IMR-90 (cell line): ENCODE measurements at regions not wholly inside any gene's neighbourhood (a gene's known extent, or its start where the extent isn't known, plus 50 kb on each side); places are given as distances from the start of the nearest gene placed in this dataset.

ENCODE experiments used
- ATAC-seq: fragments of 200-7000 bp; cut with Tn5 transposase; 2 replicates; pipeline ENCODE4 v1.9.1; 2020; ENCODE audit warnings: low read depth, mild to moderate bottlenecking, moderate library complexity
- BruUV-seq: library from RNA; stranded (reverse); fragments of 400-500 nt; replicated peaks from 2 replicates; lab custom pipeline; 2021; lab: Mats Ljungman, UMichigan
- CTCF ChIA-PET: fragments of 300-600 bp; formaldehyde crosslinking; extraction: SDS; loops from one replicate; lab custom pipeline; 2021; ENCODE audit warnings: antibody characterized with exemption; lab: Yijun Ruan, JAX
- POLR2A ChIA-PET: fragments of 300-600 bp; sonication (Branson Sonifier 250); formaldehyde crosslinking; loops from one replicate; lab custom pipeline; 2022; ENCODE audit warnings: antibody characterized with exemption; ENCODE audit not compliant: unreplicated experiment; lab: Charles Lee
- DNase-seq: peaks from one replicate; pipeline ENCODE4 v3.0.0; 2013
- H2AFZ ChIP-seq: replicated peaks from 2 replicates; pipeline ENCODE3; 2013; ENCODE audit warnings: low read length, mild to moderate bottlenecking; ENCODE audit not compliant: poor library complexity
- H2AK5ac ChIP-seq: 2 replicates; pipeline ENCODE4 v1.6.1; 2013; ENCODE audit warnings: low read depth, low read length, inconsistent platforms
- H2AK9ac ChIP-seq: replicated peaks from 2 replicates; pipeline ENCODE3; 2013; ENCODE audit warnings: mild to moderate bottlenecking, low read depth, low read length, moderate library complexity; ENCODE audit not compliant: poor library complexity
- H2BK120ac ChIP-seq: 2 replicates; pipeline ENCODE4 v1.6.1; 2013; ENCODE audit warnings: low read depth, low read length, inconsistent platforms
- H2BK15ac ChIP-seq: 3 replicates; pipeline ENCODE4 v1.6.1; 2013; ENCODE audit warnings: low read depth, low read length, inconsistent platforms
- H2BK20ac ChIP-seq: 2 replicates; pipeline ENCODE4 v1.6.1; 2013; ENCODE audit warnings: low read depth, mild to moderate bottlenecking, inconsistent platforms, low read length, moderate library complexity
- H2BK5ac ChIP-seq: 2 replicates; pipeline ENCODE4 v1.6.1; 2013; ENCODE audit warnings: mild to moderate bottlenecking, low read depth, low read length, inconsistent platforms; ENCODE audit not compliant: poor library complexity, severe bottlenecking
- H3K14ac ChIP-seq: replicated peaks from 2 replicates; pipeline ENCODE4 v1.6.1; 2013; ENCODE audit warnings: low read depth, low read length, inconsistent platforms
- H3K18ac ChIP-seq: 2 replicates; pipeline ENCODE4 v1.6.1; 2013; ENCODE audit warnings: low read depth, low read length, control low read depth
- H3K23ac ChIP-seq: 2 replicates; pipeline ENCODE4 v1.6.1; 2013; ENCODE audit warnings: low read depth, low read length, inconsistent platforms
- H3K27ac ChIP-seq: 2 replicates; pipeline ENCODE4 v1.5.1; 2013; ENCODE audit warnings: mild to moderate bottlenecking, control low read depth, low read length; ENCODE audit not compliant: insufficient read depth
- H3K27me3 ChIP-seq: 2 replicates; pipeline ENCODE4 v1.6.1; 2013; ENCODE audit warnings: low read length; ENCODE audit not compliant: control insufficient read depth, insufficient read depth
- H3K36me3 ChIP-seq: 2 replicates; pipeline ENCODE4 v1.6.1; 2013; ENCODE audit warnings: low read length, mixed read lengths; ENCODE audit not compliant: control insufficient read depth, insufficient read depth
- H3K4ac ChIP-seq: 2 replicates; pipeline ENCODE4 v1.6.1; 2013; ENCODE audit warnings: low read depth, low read length, inconsistent platforms
- H3K4me1 ChIP-seq: 2 replicates; pipeline ENCODE4 v1.6.1; 2013; ENCODE audit warnings: low read length, mixed read lengths; ENCODE audit not compliant: control insufficient read depth, insufficient read depth
- H3K4me2 ChIP-seq: 2 replicates; pipeline ENCODE4 v1.6.1; 2013; ENCODE audit warnings: low read depth, mild to moderate bottlenecking, control low read depth, low read length, moderate library complexity
- H3K4me3 ChIP-seq: 2 replicates; pipeline ENCODE4 v1.5.1; 2013; ENCODE audit warnings: low read depth, mild to moderate bottlenecking, control low read depth, low read length, moderate library complexity; ENCODE audit not compliant: insufficient read depth
- H3K56ac ChIP-seq: 2 replicates; pipeline ENCODE4 v1.6.1; 2013; ENCODE audit warnings: low read length, inconsistent platforms; ENCODE audit not compliant: insufficient read depth; ENCODE audit errors: extremely low read depth
- H3K79me1 ChIP-seq, 2 experiments: 2 replicates each; pipeline ENCODE4 v1.6.1; 2013; ENCODE audit warnings: low read length in 2 of 2, inconsistent platforms in 1 of 2, low read depth in 1 of 2
- H3K9ac ChIP-seq: 2 replicates; pipeline ENCODE4 v1.6.1; 2013; ENCODE audit warnings: low read depth, low read length, control low read depth
- H3K9me1 ChIP-seq: 2 replicates; pipeline ENCODE4 v1.6.1; 2013; ENCODE audit warnings: low read length, inconsistent platforms; ENCODE audit not compliant: insufficient read depth
- H3K9me3 ChIP-seq: 2 replicates; pipeline ENCODE4 v1.6.1; 2013; ENCODE audit warnings: low read length; ENCODE audit not compliant: control insufficient read depth, insufficient read depth
- H4K20me1 ChIP-seq: 2 replicates; pipeline ENCODE4 v1.6.1; 2013; ENCODE audit warnings: low read length, inconsistent platforms; ENCODE audit not compliant: insufficient read depth
- H4K5ac ChIP-seq: 2 replicates; pipeline ENCODE4 v1.6.1; 2013; ENCODE audit warnings: mild to moderate bottlenecking, low read depth, low read length, control low read depth
- H4K8ac ChIP-seq, 2 experiments: 2 replicates each; pipeline ENCODE4 v1.6.1; 2013; ENCODE audit warnings: low read depth in 2 of 2, low read length in 2 of 2, control low read depth in 1 of 2, inconsistent platforms in 1 of 2
- H4K91ac ChIP-seq: 2 replicates; pipeline ENCODE4 v1.6.1; 2013; ENCODE audit warnings: low read depth, low read length, inconsistent platforms; ENCODE audit not compliant: insufficient read depth
- BHLHE40 ChIP-seq: fragments of 150-350 bp; IDR thresholded peaks from 2 replicates; pipeline ENCODE4 v1.6.1; 2016; ENCODE audit warnings: mild to moderate bottlenecking, low read depth, low read length
- CEBPB ChIP-seq: IDR thresholded peaks from 2 replicates; pipeline ENCODE4 v1.6.1; 2012; ENCODE audit warnings: low read depth, low read length, improper control_type of control experiment
- MXI1 ChIP-seq: IDR thresholded peaks from 2 replicates; pipeline ENCODE4 v1.6.1; 2012; ENCODE audit warnings: low read depth, mild to moderate bottlenecking, low read length, moderate library complexity, borderline replicate concordance
- NFE2L2 ChIP-seq: fragments of 150-350 bp; IDR thresholded peaks from 2 replicates; pipeline ENCODE4 v1.6.1; 2016; ENCODE audit warnings: low read depth, mild to moderate bottlenecking, low read length
- RFX5 ChIP-seq: IDR thresholded peaks from 2 replicates; pipeline ENCODE4 v1.8.0; 2012; ENCODE audit warnings: low read depth, mild to moderate bottlenecking, low read length, moderate library complexity
- WGBS, 2 experiments: methylation state at CpG; one replicate each; pipeline versions ENCODE4 v1.1.5 to v1.1.7; 2013; ENCODE audit warnings: missing lambda C conversion rate in 2 of 2; ENCODE audit not compliant: insufficient read length in 1 of 2; ENCODE audit errors: extremely low coverage in 2 of 2; 5-methylcytosine and 5-hydroxymethylcytosine counted together
- dilution Hi-C: fragments of 300-500 bp; cut with HindIII; formaldehyde crosslinking; loops from one replicate; pipeline ENCODE4 v1.14.3; 2018; ENCODE audit warnings: low sequenced_read_pairs; ENCODE audit not compliant: unreplicated experiment
- in situ Hi-C: fragments of 300-500 bp; cut with MboI; formaldehyde crosslinking; loops from 3 replicates; pipeline ENCODE4 v1.14.3; 2019; ENCODE audit warnings: low sequenced_read_pairs, inconsistent platforms, mixed read lengths
- intact Hi-C: fragments of 100-400 bp; cut with micrococcal nuclease; formaldehyde crosslinking; loops from 2 replicates; pipeline ENCODE4 v1.10.0; 2022

- intact Hi-C loops = no loop called here
- no peak for ATAC-seq
- H3K9me3 ChIP-seq = peaks cover 11% of the 10 kb centered on the region
These were observed 435.3 kb upstream of the SPTLC3 start for GRCh38 chr20:12573442-12573841.

More at GRCh38 chr20:12573442-12573841, 435.3 kb upstream of the SPTLC3 start:
- Histone ChIP-seq H2AK5ac (no peak overlapping the region), H3K27ac (no peak overlapping the region), H3K9me1 (no peaks in the 10 kb centered on the region), H4K5ac (no peak overlapping the region), H2BK120ac (no peak overlapping the region), H2BK20ac (no peak overlapping the region), H2BK15ac (no peak overlapping the region), H2AFZ (no peak overlapping the region), H3K79me1 (no peaks in the 10 kb centered on the region), H3K23ac (no peak overlapping the region), H3K18ac (no peak overlapping the region), H2AK9ac (no peak overlapping the region), H3K4me1 (no peaks in the 10 kb centered on the region), H3K36me3 (no peaks in the 10 kb centered on the region), H3K27me3 (no peaks in the 10 kb centered on the region), H3K56ac (no peak overlapping the region), H3K9ac (no peak overlapping the region), H3K4me2 (no peak overlapping the region), H3K4me3 (no peak overlapping the region), H2BK5ac (no peak overlapping the region), H4K8ac (no peak overlapping the region), H3K14ac (no peak overlapping the region), H4K20me1 (no peaks in the 10 kb centered on the region), H4K91ac (no peak overlapping the region), H3K4ac (no peak overlapping the region)
- WGBS, 2 experiments = no CpG with 5 or more reads among the region's 4 CpGs
- ChIA-PET POLR2A (no interaction called here), CTCF (no interaction called here)
- TF ChIP-seq BHLHE40 (no peak), CEBPB (no peak), MXI1 (no peak), RFX5 (no peak), NFE2L2 (no peak)
- dilution Hi-C loops = no loop called here
- in situ Hi-C loops = no loop called here
- no TSS peak for BruUV-seq
- no peak for DNase-seq
